GM12878 (cell line): ENCODE measurements at regions not wholly inside any gene's neighbourhood (a gene's known extent, or its start where the extent isn't known, plus 50 kb on each side); places are given as distances from the start of the nearest gene placed in this dataset.

Source experiments
- CBX3 ChIP-seq: fragments of 200-600 bp; sonication (generic); IDR thresholded peaks from 2 replicates; pipeline ENCODE4 v1.6.1; 2016; ENCODE audit warnings: low read depth, borderline replicate concordance
- CTCF ChIP-seq, 3 experiments: IDR thresholded peaks in 2 of 3; conservative IDR thresholded peaks in 1 of 3; 2 replicates each; pipeline ENCODE4 v1.5.1; 2011; ENCODE audit warnings: low read depth in 3 of 3, low read length in 3 of 3, mild to moderate bottlenecking in 3 of 3, control low read depth in 2 of 3, moderate library complexity in 2 of 3, inconsistent platforms in 1 of 3, mixed read lengths in 1 of 3; ENCODE audit not compliant: control insufficient read depth in 2 of 3, insufficient read depth in 1 of 3; ENCODE audit errors: extremely low read depth in 1 of 3
- MXI1 ChIP-seq: fragments of 150-350 bp; IDR thresholded peaks from 2 replicates; pipeline ENCODE4 v1.6.1; 2011; ENCODE audit warnings: low read depth, mild to moderate bottlenecking, inconsistent platforms, low read length, improper control_type of control experiment
- NRF1 ChIP-seq: conservative IDR thresholded peaks from 2 replicates; pipeline ENCODE4 v1.6.1; 2011; ENCODE audit warnings: mild to moderate bottlenecking, low read depth, low read length, improper control_type of control experiment
- POLR2AphosphoS5 ChIP-seq: IDR thresholded peaks from 2 replicates; pipeline ENCODE4 v1.6.1; 2011; ENCODE audit warnings: mild to moderate bottlenecking, low read length, inconsistent platforms
- RCOR1 ChIP-seq: conservative IDR thresholded peaks from 2 replicates; pipeline ENCODE4 v1.6.1; 2012; ENCODE audit warnings: low read depth, low read length, improper control_type of control experiment

GRCh38 chr16:79379095-79379494 lies 221.4 kb downstream of the MAF start:
- TF ChIP-seq CTCF (IDR thresholded peaks at IDR 0.05 in 2 of 3, conservative IDR thresholded peaks at IDR 0.05 in 1 of 3; ENCODE audit: control insufficient read depth in 2 of 3, extremely low read depth in 1 of 3, insufficient read depth in 1 of 3, low read depth in 3 of 3, low read length in 3 of 3): no peak
- TF ChIP-seq MXI1: no peak
- no peak for TF ChIP-seq CBX3
- no peak for TF ChIP-seq POLR2AphosphoS5
- no peak for TF ChIP-seq NRF1
- no peak for TF ChIP-seq RCOR1
